DND-41 (cell line): ENCODE measurements at regions not wholly inside any gene's neighbourhood (a gene's known extent, or its start where the extent isn't known, plus 50 kb on each side); places are given as distances from the start of the nearest gene placed in this dataset.

ENCODE experiments used
- ATAC-seq: fragments of 200-7000 bp; cut with Tn5 transposase; 3 replicates; pipeline ENCODE4 v1.9.1; 2021; ENCODE audit warnings: low read depth; ENCODE audit not compliant: insufficient read depth
- DNase-seq: peaks from one replicate; pipeline ENCODE4 v3.0.0-alpha.2; 2020
- H2AFZ ChIP-seq: 2 replicates; pipeline ENCODE4 v1.6.0; 2012; ENCODE audit warnings: low read depth, low read length
- H3K27ac ChIP-seq: 2 replicates; pipeline ENCODE4 v1.5.1; 2012; ENCODE audit warnings: low read length, inconsistent platforms
- H3K27me3 ChIP-seq: fragments of 200-600 bp; sonication (generic); 2 replicates; pipeline ENCODE4 v1.6.0; 2012; ENCODE audit warnings: low read length, mild to moderate bottlenecking, inconsistent platforms; ENCODE audit not compliant: insufficient read depth, poor library complexity
- H3K36me3 ChIP-seq: 2 replicates; pipeline ENCODE4 v1.5.1; 2012; ENCODE audit warnings: low read length, inconsistent platforms; ENCODE audit not compliant: insufficient read depth
- H3K4me1 ChIP-seq: 2 replicates; pipeline ENCODE4 v1.5.1; 2012; ENCODE audit warnings: mild to moderate bottlenecking, low read length; ENCODE audit not compliant: insufficient read depth
- H3K4me2 ChIP-seq: 2 replicates; pipeline ENCODE4 v1.6.0; 2012; ENCODE audit warnings: mild to moderate bottlenecking, moderate library complexity, low read length, inconsistent platforms; ENCODE audit not compliant: insufficient read depth
- H3K4me3 ChIP-seq, 2 experiments: fragments of 200-600 bp in 1 of 2; shearing (Covaris generic) in 1 of 2; 2 replicates each; pipeline ENCODE4 v1.5.1; 2012 to 2016; ENCODE audit warnings: inconsistent platforms in 2 of 2, low read length in 2 of 2, mild to moderate bottlenecking in 2 of 2, low read depth in 1 of 2, moderate library complexity in 1 of 2
- H3K79me2 ChIP-seq: 2 replicates; pipeline ENCODE4 v1.6.0; 2012; ENCODE audit warnings: low read length, inconsistent platforms; ENCODE audit not compliant: insufficient read depth
- H3K9ac ChIP-seq: 2 replicates; pipeline ENCODE4 v1.6.0; 2012; ENCODE audit warnings: low read depth, mild to moderate bottlenecking, inconsistent platforms, low read length, moderate library complexity
- H3K9me3 ChIP-seq: 2 replicates; pipeline ENCODE4 v1.5.1; 2012; ENCODE audit warnings: low read length, moderate library complexity, mild to moderate bottlenecking, inconsistent platforms; ENCODE audit not compliant: insufficient read depth, severe bottlenecking
- H4K20me1 ChIP-seq: 2 replicates; pipeline ENCODE4 v1.6.0; 2012; ENCODE audit warnings: low read length; ENCODE audit not compliant: insufficient read depth
- EZH2 ChIP-seq: IDR thresholded peaks from 3 replicates; pipeline ENCODE4 v1.6.1; 2012; ENCODE audit warnings: borderline replicate concordance, low read depth, mild to moderate bottlenecking, moderate library complexity, low read length, inconsistent platforms; ENCODE audit not compliant: severe bottlenecking
- TF ChIP-seq, protein P1 (sequence below): IDR thresholded peaks from 2 replicates; pipeline ENCODE4 v1.5.1; 2012; ENCODE audit warnings: borderline replicate concordance, low read length, moderate library complexity, mild to moderate bottlenecking; ENCODE audit not compliant: poor library complexity, severe bottlenecking; ENCODE audit errors: extremely low read depth

DNA sequence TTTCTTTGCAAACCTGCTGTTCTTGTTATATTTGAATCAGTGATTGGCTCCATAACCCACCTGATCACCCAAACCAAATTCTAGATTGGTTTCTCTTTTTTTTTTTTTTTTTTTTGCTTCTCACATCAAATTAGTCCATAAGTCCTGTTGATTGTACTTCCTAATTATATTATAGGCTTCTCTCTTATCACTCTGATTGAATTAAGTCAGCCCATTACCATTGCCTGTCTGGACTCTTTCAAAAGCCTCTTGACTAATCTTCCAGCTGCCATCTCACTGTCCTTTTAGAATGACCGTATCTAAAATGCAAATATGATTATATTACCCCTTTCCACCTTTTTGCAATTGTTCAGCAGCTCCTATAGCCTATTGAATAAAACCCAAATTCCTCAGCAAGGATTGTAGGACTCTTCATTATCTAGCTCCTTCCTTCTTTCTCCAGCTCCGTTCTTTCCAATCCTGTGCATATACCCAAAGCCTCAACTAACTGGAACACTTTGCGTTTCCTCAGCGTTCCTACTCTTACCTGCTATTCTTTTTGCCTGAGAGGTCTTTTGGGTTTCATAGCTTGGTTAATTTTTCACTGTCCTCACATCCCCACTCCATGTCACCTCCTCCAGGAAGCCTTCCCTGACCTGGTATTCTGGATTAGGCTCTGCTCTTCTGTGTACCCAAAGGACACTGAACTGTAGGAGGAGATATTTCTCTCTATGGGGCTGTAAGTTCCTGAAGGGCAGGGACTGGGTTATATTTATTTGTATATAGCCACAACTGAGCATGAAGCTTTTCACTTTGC, 423.3 kb downstream of the TMEM135 start:
- Histone ChIP-seq H3K27ac (no peak overlapping the region), H3K4me2 (no peak overlapping the region), H3K27me3 (no peaks in the 10 kb centered on the region), H3K36me3 (no peaks in the 10 kb centered on the region), H3K79me2 (no peaks in the 10 kb centered on the region), H3K9ac (no peak overlapping the region), H2AFZ (no peak overlapping the region), H3K9me3 (no peaks in the 10 kb centered on the region), H3K4me1 (no peaks in the 10 kb centered on the region), H3K4me3 (no peak overlapping the region), H4K20me1 (no peaks in the 10 kb centered on the region)
- no peak for DNase-seq
- no peak for TF ChIP-seq EZH2
- ATAC-seq, result no peak

DNA sequence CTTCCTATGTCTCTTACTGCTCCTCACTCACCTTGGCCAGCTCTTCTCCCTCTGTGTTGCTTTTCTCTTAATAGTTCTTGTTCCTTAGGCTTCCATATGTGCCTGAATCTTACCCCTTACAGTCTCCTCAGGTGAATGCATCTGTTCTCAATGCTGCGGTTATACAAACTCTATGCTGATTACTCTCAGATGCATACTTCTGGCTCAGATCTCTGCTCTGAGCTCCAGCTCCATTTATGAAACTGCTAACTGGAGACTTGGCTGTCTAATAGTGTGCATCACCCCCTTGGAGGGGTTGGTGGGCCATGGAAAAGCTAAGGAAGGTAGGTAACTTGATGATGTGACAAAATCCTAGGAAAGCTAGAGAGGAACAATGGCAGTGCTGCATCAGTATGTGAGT, 422.5 kb downstream of the TMEM135 start:
- no peaks in the 10 kb centered on the region for H3K79me2 ChIP-seq
- H2AFZ ChIP-seq, result no peak overlapping the region
- no peak overlapping the region for H3K4me2 ChIP-seq
- no peak for TF ChIP-seq EZH2
- TF ChIP-seq, protein P1, sequence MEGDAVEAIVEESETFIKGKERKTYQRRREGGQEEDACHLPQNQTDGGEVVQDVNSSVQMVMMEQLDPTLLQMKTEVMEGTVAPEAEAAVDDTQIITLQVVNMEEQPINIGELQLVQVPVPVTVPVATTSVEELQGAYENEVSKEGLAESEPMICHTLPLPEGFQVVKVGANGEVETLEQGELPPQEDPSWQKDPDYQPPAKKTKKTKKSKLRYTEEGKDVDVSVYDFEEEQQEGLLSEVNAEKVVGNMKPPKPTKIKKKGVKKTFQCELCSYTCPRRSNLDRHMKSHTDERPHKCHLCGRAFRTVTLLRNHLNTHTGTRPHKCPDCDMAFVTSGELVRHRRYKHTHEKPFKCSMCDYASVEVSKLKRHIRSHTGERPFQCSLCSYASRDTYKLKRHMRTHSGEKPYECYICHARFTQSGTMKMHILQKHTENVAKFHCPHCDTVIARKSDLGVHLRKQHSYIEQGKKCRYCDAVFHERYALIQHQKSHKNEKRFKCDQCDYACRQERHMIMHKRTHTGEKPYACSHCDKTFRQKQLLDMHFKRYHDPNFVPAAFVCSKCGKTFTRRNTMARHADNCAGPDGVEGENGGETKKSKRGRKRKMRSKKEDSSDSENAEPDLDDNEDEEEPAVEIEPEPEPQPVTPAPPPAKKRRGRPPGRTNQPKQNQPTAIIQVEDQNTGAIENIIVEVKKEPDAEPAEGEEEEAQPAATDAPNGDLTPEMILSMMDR, result no peak
- ATAC-seq (no peak), DNase-seq (no peak)
- H3K36me3 ChIP-seq, result no peaks in the 10 kb centered on the region
- no peaks in the 10 kb centered on the region for H3K9me3 ChIP-seq
- H3K4me1 ChIP-seq, result no peaks in the 10 kb centered on the region
- no peaks in the 10 kb centered on the region for H4K20me1 ChIP-seq
- H3K27ac ChIP-seq, result no peak overlapping the region
- no peak overlapping the region for H3K9ac ChIP-seq
- H3K27me3 ChIP-seq, result no peaks in the 10 kb centered on the region
- H3K4me3 ChIP-seq, result no peak overlapping the region

DNA sequence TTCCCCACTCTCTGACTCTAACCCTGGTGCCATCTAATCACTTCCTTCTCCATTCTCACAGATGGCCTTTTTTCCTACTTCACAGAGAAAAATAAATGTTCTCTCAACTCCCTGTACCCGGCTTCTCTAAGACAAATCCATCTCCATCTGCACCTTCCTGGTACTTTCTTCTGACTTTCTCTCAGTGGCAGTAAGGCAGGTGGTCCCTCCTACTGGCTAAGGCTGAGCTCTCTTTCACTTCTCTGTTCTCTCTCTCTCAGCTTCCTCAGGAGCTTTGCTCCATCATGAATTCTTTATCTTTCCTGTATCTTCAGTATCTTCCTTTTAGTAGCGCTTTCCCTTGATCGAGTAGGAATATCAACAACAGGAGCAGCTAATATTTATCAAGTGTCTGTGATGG, 421.6 kb downstream of the TMEM135 start:
- Histone ChIP-seq H3K79me2 (no peaks in the 10 kb centered on the region), H3K27ac (no peak overlapping the region), H3K9me3 (no peaks in the 10 kb centered on the region), H3K9ac (no peak overlapping the region), H3K36me3 (no peaks in the 10 kb centered on the region), H4K20me1 (no peaks in the 10 kb centered on the region), H3K4me1 (no peaks in the 10 kb centered on the region), H2AFZ (no peak overlapping the region), H3K27me3 (no peaks in the 10 kb centered on the region), H3K4me2 (no peak overlapping the region), H3K4me3 (no peak overlapping the region)
- ATAC-seq (no peak), DNase-seq (no peak)
- no peak for TF ChIP-seq EZH2
- TF ChIP-seq, protein P1, result no peak

DNA sequence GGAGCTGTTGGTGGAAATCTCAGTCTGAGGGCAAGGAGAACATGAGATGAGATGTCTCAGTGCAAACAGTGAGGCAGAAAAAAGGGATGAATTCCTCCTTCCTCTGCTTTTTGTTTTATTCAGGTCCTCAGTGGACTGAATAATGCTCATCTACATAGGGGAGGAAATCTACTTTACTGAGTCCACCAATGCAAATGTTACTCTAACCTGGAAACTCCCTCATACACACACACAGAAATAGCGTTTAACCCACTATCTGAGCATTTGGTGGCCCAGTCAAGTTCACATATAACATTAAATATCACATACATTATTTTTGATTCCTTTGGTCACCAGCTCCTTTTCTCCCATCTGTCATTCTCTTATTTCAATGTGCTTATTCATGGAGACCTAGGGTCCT, 418.8 kb downstream of the TMEM135 start:
- no peaks in the 10 kb centered on the region for H3K79me2 ChIP-seq
- no peak for DNase-seq
- no peak overlapping the region for H2AFZ ChIP-seq
- H3K4me2 ChIP-seq, result no peak overlapping the region
- ATAC-seq, result no peak
- TF ChIP-seq, protein P1, result no peak
- TF ChIP-seq EZH2, result no peak
- H3K27me3 ChIP-seq, result no peaks in the 10 kb centered on the region
- H3K36me3 ChIP-seq, result no peaks in the 10 kb centered on the region
- no peak overlapping the region for H3K9ac ChIP-seq
- no peaks in the 10 kb centered on the region for H3K9me3 ChIP-seq
- no peaks in the 10 kb centered on the region for H4K20me1 ChIP-seq
- H3K4me1 ChIP-seq, result no peaks in the 10 kb centered on the region
- H3K27ac ChIP-seq, result no peak overlapping the region
- no peak overlapping the region for H3K4me3 ChIP-seq
